ENCODE measurements at regions not wholly inside any gene's neighbourhood (a gene's known extent, or its start where the extent isn't known, plus 50 kb on each side); places are given as distances from the start of the nearest gene placed in this dataset.
A peak's percentile ranks its signal among the peaks of the same experiment; 100 is the strongest.

GRCh38 chr2:200752835-200753234 is 58.9 kb upstream of the BZW1 start:
- DNase-seq = no peak

DNA sequence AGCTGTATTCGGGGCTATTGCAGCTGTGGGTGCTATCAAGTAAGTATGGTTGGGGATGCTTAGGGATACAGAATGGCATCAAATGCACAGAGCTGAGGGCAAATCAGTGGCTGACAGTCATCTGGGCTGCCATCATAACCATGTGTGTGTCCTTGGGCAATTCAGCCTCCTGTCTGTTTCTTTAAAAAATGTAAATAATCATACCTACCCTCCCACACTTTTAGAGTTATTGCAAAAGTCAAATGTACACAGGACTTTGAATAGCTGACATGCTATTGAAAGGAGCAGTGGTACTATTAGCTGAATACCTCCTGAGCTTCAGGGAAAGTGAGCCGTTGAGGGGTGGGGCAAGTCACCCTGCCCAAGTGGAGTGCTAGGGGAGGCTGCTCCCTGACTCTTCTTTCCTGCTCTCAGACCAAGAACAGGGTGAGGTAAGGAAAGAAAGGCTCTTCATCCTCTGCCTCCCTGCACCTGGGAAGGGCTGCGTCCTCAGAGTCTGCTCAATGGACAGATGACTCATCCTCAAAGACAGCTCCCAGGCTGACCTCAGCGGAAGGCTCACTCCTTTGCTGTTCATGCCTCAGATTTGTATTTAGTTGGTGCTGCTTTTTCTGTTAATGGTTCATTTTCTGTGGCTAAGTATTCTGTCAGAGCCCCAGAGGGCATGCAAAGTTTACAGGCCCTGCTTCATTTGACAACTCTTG is 54.9 kb upstream of the BZW1 start:
- peak; percentile 73 for DNase-seq

GRCh38 chr2:200757399-200757798 is 54.3 kb upstream of the BZW1 start:
- DNase-seq = no peak

- no peak for DNase-seq
Measured at GRCh38 chr2:200758341-200758740, 53.4 kb upstream of the BZW1 start.

DNA sequence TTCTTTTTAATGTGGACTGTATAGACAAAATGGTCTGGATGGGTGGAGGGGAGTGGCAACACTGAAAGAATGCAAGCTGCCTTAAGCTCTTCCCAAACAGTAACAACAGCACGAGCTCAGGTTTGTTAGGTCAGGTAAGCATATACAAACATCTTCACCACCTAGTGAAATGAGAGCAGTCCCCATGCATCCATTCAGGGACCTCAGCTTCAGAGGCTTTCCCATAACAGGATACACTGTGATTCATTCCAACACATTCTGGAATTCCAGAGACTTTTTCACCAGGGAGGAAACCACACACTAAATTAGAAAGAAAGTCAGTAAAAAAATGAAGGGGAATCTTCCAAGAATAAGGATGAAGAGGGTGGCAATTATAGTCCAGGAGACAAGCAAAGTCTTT is 50.4 kb upstream of the BZW1 start:
- DNase-seq = peak; percentile 79
